Fibroblast of the aortic adventitia (primary cell): ENCODE measurements at regions not wholly inside any gene's neighbourhood (a gene's known extent, or its start where the extent isn't known, plus 50 kb on each side); places are given as distances from the start of the nearest gene placed in this dataset.

ENCODE experiments used
- DNase-seq: peaks from one replicate; pipeline ENCODE4 v3.0.0-alpha.2; 2010; ENCODE audit warnings: low read depth
- H3K4me3 ChIP-seq: 2 replicates; pipeline ENCODE4 v1.5.1; 2011; ENCODE audit warnings: low read depth, mild to moderate bottlenecking, control low read depth, low read length, moderate library complexity
- TF ChIP-seq, protein P1 (sequence below): IDR thresholded peaks from 2 replicates; pipeline ENCODE4 v1.5.1; 2011; ENCODE audit warnings: mild to moderate bottlenecking, low read length, control low read depth, inconsistent platforms; ENCODE audit not compliant: insufficient read depth

DNA sequence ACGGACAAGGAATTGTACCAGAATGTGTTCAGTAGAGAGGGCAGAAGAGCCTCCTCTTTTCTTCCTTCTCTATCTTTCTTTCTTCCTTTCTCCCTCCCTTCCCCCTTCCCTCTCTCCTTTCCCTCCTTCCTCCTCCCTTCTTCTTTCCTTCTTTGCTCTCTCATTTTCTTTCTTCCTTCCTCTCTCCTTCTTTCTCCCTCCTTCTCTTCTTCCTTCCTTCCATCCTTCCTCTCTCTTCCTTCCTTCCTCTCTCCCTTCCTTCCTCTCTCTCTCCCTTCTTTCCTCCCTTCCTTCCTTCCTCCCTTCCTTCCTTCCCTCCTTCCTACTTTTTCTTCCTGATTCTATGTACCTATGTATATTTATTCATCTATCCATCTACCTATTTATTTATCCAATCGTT lies 59.7 kb upstream of the SDK2 start:
- TF ChIP-seq, protein P1, sequence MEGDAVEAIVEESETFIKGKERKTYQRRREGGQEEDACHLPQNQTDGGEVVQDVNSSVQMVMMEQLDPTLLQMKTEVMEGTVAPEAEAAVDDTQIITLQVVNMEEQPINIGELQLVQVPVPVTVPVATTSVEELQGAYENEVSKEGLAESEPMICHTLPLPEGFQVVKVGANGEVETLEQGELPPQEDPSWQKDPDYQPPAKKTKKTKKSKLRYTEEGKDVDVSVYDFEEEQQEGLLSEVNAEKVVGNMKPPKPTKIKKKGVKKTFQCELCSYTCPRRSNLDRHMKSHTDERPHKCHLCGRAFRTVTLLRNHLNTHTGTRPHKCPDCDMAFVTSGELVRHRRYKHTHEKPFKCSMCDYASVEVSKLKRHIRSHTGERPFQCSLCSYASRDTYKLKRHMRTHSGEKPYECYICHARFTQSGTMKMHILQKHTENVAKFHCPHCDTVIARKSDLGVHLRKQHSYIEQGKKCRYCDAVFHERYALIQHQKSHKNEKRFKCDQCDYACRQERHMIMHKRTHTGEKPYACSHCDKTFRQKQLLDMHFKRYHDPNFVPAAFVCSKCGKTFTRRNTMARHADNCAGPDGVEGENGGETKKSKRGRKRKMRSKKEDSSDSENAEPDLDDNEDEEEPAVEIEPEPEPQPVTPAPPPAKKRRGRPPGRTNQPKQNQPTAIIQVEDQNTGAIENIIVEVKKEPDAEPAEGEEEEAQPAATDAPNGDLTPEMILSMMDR: no peak
- H3K4me3 ChIP-seq: no peak overlapping the region
- DNase-seq: no peak

DNA sequence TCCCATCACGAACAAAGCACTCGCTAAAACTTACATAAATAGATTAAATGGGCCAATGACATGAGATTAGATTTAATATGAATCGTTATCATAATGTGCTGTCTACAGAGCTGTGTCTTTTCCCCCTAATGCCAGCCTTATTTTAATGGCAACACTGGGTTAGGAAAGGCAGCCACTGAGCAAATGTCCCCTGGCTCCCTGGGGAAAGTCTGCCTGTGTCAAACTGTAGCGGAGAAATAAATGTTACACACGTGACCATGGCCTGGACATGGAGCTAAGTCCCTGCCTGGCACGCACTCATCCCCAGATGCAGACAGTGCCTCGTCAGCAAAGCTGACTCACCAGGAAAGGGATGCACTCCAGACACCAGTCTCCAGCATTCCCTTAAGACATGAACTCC lies 61.3 kb upstream of the SDK2 start:
- no peak overlapping the region for H3K4me3 ChIP-seq
- TF ChIP-seq, protein P1: no peak
- DNase-seq: no peak

DNA sequence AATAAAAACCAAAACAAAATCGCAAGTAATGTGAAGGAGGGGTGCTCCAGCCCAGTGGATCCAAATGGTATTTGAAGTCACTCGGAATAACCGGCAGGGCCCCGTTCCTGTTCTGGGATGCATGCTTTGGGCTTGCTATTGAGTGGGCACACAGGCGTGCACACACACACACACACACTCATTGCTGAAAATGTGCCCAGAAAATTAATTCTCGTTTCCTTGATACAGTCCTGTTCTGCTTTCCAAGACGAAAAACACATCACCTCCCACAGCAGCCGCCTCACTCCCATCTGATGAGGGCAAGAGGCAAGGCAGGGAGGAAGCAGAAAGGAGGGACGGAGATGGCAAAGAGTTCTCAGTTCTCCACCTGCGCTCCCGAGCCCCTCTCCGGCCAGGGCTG lies 62.2 kb upstream of the SDK2 start:
- no peak overlapping the region for H3K4me3 ChIP-seq
- TF ChIP-seq, protein P1: no peak
- DNase-seq: no peak

DNA sequence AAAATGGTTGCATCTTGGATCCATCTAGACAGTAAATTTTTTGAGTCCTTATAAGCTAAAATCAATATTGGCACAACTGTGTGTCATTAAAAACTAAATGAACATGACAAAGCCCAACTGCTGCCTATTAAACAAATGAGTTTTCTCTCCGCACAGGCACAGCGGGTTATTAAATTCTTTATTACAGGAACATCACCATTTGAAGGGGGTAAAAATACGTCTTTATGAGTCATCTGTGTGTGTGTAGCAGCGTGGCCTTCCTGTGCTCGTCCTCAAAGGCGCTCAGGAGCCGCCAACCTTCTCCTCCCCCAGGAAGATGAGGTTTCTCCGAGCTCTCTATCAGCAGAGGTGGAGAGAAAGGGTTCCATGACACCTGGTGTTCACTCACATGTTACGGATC lies 62.6 kb upstream of the SDK2 start:
- H3K4me3 ChIP-seq: no peak overlapping the region
- DNase-seq: no peak
- TF ChIP-seq, protein P1: no peak

DNA sequence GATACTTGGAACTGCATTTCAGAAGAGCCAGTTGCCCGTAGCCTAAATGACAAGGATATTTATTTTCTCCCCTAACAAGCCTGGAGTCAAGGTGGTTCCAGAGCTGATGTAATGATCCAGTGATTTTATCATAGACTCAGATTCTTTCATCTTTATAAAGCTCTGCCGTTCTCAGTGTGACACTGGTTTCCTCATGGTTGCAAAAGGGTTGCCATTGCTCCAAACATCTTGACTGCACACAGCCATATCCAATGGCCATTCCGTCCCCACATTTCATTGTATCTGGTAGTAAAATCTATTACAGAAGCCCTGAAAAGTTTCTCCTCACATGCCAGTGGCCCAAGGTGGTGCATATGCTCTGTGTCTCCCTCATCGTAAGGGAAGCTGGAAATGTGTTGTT lies 63.1 kb upstream of the SDK2 start:
- no peak overlapping the region for H3K4me3 ChIP-seq
- TF ChIP-seq, protein P1: no peak
- no peak for DNase-seq

DNA sequence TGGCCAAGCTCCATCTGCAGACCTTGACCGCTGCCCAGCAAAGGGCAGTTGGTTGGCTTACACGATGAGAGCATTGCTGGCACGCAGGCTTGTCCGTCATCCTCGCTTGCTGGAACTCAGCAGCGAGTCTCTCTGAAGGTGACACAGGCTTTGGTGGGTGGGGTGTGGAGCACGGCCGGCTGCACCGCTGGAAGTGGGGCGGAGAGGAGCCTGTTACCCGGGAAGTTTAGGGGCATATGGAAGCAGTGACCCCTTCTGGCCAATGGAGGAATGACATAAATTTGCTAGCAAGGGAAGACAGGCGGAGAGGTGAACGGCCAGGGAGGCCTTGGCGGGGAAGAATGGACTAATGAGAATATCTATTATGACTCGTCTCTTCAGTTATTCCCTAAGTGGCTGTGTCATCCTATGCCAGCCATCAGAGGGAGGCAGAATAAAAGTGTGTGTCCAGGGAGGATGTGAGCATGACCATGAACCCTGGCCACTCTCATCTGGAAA lies 65.9 kb upstream of the SDK2 start:
- peak; percentile 31 for DNase-seq
- H3K4me3 ChIP-seq: no peak overlapping the region
- TF ChIP-seq, protein P1: peak; percentile 59

DNA sequence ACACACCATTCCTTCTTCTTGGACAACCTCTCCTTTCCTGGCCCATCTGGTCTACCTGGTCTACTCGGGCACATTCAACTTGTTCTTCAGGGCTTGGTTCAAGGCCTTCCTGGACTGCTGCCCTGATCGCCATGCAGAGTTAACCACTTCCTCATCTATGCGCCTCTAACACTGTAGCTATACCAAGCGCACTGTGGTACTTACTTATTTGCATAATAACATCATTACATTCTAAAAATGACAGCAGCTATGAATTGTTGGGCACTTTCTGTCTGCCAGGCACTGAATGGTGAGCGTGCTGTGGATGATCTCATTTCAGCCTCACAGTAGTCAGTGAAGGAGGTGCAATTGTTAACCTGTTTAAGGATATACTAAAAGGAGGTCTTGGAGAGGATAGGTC lies 66.9 kb upstream of the SDK2 start:
- no peak overlapping the region for H3K4me3 ChIP-seq
- TF ChIP-seq, protein P1: no peak
- DNase-seq: no peak
